ENCODE measurements at regions not wholly inside any gene's neighbourhood (a gene's known extent, or its start where the extent isn't known, plus 50 kb on each side); places are given as distances from the start of the nearest gene placed in this dataset.
"Not testable (repeated sequence)": the region's sequence is repeated elsewhere in the genome, so short reads cannot be mapped to it uniquely, and the experiment has no call there.

- DNase-seq, result no peak
These were observed 198.5 kb upstream of the RSPO3 start for GRCh38 chr6:126919947-126920346.

GRCh38 chr6:126923807-126924206 is 194.7 kb upstream of the RSPO3 start:
- no peak for DNase-seq

GRCh38 chr6:126926926-126927325 is 191.5 kb upstream of the RSPO3 start:
- no peak for DNase-seq

- DNase-seq, result no peak
These were observed 190.6 kb upstream of the RSPO3 start for GRCh38 chr6:126927841-126928240.

- no peak for DNase-seq
These were observed 181.0 kb upstream of the RSPO3 start for GRCh38 chr6:126937426-126937825.

DNA sequence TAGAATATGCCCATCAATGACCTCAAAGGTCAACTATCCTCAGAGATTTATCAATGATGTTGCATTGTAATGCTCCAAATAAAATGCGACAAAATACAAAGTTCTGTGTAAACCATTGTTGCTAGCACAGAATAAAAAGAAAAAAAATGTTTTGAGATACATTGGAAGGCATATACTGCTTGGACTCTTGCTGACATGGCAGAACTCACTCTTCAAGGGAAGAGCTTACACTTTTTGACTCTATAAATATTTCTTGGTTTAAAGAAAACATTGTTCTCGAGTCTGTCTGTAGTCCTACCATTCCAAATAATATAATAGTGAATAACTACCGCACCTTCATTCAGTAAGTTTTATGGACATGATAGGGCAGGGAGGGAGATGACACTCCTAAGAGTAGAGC is 178.7 kb upstream of the RSPO3 start:
- no peak for DNase-seq

GRCh38 chr6:126941751-126942150 is 176.7 kb upstream of the RSPO3 start:
- DNase-seq, result no peak

- DNase-seq, result no peak
These were observed 174.0 kb upstream of the RSPO3 start for GRCh38 chr6:126944512-126944911.

GRCh38 chr6:126945150-126945685 is 173.3 kb upstream of the RSPO3 start:
- no peak for DNase-seq

- DNase-seq, result no peak
These were observed 172.6 kb upstream of the RSPO3 start for GRCh38 chr6:126945812-126946360.

DNA sequence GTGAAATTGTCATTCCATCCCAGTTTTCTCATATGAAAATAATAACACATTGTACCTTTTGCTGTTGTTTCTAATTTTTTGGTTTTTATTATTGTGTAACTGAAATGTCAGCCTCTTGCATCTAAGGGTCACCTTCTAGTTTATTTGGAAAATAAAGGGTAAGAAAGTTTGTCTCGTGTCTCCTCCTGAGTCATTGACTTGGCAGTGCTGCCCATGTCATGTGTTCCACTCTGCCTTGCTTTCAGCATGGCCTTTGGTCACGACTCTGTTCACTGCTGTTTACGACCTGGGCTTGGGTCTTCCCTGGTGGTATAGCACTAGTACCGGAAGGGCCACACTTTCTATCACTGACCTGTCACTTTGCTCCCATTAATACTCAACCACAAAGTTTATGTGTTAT is 171.4 kb upstream of the RSPO3 start:
- DNase-seq, result no peak

GRCh38 chr6:126949786-126950185 is 168.7 kb upstream of the RSPO3 start:
- no peak for DNase-seq

DNA sequence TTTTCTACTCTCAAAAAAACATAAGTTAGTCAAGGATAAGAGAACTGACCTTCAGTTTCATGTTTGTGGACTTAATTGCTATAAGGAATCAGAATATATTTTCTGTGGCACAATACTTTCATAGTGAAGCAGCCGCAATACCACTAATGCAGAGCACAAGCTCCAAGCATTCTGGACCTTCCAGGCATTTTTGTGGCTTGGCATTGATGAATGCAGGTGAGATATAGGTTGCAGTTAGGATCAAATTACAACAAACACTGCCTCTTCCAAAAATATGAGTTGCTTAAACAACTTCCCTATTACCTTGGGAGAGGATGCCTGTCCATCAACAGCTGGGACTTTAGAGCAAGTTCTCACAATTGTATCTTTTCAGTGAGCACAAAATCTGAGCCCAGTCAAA is 162.8 kb upstream of the RSPO3 start:
- DNase-seq, result no peak

- no peak for DNase-seq
These were observed 160.8 kb upstream of the RSPO3 start for GRCh38 chr6:126957721-126958120.

GRCh38 chr6:126959765-126960164 is 158.7 kb upstream of the RSPO3 start:
- DNase-seq, result no peak

DNA sequence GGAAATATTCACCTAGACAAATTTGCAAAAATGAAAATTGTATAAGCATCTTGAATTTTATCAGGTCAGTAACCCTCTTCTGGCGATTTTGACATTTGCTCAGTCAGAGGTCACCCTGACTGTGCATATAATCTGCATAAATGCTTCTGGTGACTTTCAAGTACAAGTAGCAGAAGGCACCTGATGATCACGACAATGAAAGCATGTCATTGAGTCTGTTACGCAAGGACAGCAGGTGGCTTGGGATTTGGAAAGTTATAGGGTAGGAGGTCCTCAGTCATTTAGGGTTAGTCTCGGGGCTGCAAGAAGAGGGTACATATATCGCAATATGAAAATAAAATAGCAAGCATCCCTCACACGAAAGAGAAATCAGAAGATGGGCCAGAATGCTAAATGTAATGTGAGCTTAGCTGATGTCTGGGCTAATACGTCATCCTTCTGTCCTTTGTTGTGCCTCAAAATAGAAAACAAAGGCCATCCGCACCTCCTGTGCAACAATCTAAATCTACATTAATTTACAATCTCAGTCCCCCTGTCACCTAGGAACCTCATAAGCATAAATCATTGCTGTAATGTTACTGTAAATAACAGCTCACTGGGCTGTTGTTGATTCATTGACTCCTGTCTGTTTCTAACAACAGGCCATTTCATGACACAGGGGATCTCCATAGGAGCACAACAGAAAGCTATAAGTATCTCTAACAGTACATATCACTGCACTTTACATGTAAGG is 155.2 kb upstream of the RSPO3 start:
- no peak for DNase-seq

- DNase-seq, result no peak
These were observed 151.0 kb upstream of the RSPO3 start for GRCh38 chr6:126967296-126968005.

DNA sequence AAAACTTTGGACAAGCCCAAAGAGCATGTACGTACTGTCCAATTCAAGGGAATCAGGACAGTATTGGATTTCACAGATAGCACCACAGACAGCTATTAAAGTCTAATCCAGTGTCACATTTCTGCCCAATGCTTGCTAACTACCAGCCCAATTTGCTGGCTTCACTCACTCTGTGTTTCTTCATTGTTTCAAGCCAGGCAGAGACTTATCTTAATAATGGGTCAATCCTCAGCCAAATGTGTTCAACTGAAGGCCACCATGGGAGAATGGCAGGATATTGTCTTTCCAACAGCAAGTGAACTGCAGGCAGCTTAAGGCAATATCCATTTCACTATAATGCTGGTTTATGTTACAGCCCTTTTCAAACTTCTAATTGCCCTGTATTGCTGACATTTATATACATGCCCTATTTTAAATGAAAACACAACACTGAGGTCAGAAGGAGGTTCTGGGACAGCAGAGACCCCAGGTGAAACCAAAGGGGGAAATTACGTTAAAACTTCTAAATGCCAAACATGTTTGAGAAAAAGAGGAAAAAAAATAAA is 142.1 kb upstream of the RSPO3 start:
- no peak for DNase-seq

DNA sequence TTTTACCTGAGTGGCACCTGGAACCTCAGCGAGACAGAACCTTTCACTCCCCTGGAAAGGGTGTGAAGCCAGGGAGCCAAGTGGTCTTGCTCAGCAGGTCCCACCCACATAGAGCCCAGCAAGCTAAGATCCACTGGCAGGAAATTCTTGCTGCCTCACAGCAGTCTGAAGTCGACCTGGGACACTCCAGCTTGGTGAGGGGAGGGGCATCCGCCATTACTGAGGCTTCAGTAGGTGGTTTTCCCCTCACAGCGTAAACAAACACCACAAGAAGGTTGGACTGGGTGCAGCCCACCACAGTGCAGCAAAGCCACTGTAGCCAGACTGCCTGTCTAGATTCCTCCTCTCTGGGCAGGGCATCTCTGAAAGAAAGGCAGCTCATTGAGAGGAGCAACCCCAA is 134.7 kb upstream of the RSPO3 start:
- DNase-seq, result no peak

- DNase-seq, result not testable (repeated sequence)
These were observed 130.3 kb upstream of the RSPO3 start for GRCh38 chr6:126988125-126988524.

DNA sequence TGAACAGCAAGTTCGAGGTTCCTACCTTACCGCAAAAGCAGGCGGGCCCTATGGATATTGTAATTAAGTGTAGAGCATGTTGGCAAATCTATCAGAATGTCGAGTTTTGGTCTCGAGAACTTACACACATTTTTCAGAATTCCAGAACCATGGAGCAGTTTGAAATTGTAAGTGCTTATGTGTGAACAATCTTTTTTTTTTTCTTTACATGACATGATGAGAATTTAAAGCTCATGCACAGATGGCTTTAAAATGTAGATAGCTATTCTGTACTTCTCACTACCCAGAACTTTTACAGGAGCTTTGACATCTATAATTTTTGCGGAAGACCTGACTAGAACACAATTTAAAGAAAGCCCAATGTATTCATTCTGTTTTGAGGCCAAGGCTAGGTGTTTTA is 117.8 kb upstream of the RSPO3 start:
- DNase-seq, result no peak

DNA sequence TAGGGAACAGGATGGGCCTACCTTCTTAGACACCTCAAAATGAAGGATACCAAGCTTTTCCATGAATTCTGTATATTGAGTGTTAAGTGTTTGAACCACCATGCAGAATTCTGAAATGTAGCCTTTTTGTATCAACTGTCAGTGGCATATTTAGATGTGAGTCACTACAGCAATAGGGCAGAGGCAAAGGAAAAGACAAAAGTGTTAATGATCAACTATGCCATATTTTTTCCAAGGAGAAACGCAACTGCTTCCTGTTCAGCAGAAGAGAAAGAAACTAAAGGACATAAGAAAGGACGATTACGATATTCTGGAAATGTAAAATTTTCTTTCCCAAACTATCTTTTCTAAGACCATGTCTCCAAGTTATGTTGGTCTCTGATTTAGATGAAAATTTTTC is 104.6 kb upstream of the RSPO3 start:
- DNase-seq, result no peak

DNA sequence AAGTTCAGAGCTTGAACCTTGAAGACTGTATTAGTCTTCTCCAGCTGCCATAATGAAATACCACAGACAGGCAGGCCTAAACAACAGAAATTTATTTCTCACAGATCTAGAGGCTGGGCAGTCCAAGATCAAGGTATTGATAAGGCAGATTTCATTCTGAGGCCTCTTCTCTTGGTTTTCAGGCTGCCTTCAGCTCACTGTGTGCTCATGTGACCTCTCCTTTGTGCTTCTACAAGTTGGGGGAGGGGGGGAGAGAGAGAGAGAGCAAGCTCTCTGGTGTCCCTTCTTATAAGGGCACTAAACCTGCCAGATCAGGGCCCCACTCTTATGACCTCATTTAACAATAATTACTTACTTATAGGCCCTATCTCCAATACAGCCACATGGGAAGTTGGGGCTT is 102.6 kb upstream of the RSPO3 start:
- no peak for DNase-seq

DNA sequence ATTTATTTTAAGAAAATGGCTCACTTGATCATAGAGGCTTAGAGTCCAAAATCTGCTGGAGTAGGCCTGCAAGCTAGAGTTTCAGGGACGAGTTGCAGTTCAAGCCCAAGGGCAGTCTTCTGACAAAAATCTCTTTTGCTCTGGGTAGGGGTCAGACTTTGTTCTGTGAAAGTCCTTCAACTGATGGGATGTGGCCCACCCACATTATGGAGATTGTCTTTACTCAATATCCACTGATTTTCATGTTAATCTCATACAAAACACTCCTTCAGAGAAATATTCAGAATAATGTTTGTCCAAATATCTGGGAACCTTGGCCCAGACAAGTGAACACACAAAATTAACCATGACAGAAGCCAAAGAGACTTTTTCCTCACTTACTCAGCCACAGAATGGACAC is 98.6 kb upstream of the RSPO3 start:
- DNase-seq, result no peak

All from suppressor macrophage treated with lipopolysaccharide for 4 hours (primary cell).